Superior temporal gyrus (tissue), 1 donor: ENCODE measurements at regions not wholly inside any gene's neighbourhood (a gene's known extent, or its start where the extent isn't known, plus 50 kb on each side); places are given as distances from the start of the nearest gene placed in this dataset.

Experiments
- DNase-seq: peaks from one replicate; pipeline ENCODE4 v3.0.0-alpha.2; 2016; ENCODE audit errors: extremely low spot score

GRCh38 chr18:64639536-64639935 is 490.6 kb upstream of the LINC00305 start:
- peak; percentile 22 for DNase-seq

DNA sequence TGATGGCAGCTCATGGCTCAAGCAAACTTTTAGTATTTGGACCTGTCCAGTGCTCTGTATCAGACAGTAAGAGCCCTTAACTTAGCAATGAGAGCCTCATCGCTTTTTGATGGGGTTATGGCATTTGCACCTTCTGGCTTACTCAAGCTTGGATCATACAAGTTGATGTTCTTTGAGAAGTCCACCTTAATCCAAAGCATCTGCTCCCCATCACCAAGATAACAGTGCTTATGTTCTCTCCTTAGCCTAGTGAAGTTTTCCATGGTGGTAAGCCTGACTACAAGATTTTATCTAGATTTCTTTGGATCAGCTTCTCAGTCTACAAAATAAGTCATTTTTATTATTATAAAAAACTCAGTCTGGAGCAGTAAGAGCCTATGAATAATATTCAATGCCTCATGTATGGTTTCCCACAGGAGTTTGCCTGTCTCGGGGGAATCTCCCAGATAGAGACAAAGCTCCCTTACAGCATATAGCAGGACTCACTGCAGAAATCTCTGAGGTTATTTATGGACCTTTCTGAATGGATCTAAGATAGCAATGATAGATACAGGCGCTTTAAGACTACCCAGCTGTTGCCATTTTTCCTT is 472.2 kb upstream of the LINC00305 start:
- no peak for DNase-seq

DNA sequence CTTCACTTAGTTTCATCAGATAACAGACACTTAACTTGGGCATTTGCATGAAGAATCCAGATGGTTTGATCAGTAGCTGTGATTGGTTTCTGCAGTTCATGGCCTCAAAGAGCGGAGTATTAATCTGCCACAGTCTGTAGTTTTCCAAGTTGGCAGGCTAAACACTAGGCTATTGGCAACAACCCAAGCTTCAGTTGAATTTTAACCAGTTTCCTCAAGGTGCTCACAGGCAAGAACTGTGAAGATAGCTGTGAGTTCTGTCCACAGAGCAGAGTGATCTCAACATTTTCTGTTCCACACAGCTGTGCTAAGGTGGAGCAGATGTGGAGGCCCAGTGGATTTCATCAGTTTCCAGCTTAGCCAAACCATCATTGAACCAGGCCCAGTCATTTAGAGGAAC is 469.5 kb upstream of the LINC00305 start:
- DNase-seq, result no peak

DNA sequence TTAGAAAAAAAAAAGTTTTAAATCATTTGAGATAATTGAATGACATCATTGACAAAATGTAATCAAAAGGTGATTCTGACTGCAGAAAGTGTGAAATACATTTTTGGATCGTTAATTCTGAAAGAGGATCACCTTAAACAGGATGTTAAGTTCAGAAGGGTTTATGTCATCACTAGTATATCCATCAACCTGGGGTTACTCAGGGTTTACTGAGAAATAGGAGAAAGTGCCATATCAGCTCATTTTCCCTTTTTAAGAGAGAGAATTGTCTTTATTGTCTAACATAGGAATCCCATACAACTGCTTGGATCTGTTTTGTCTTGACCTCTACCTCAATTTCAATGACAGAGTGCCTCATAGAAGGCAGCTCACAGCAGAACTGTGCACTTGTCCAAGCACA is 466.1 kb upstream of the LINC00305 start:
- DNase-seq, result no peak

- DNase-seq, result no peak
Measured at GRCh38 chr18:64614446-64614845, 465.6 kb upstream of the LINC00305 start.

DNA sequence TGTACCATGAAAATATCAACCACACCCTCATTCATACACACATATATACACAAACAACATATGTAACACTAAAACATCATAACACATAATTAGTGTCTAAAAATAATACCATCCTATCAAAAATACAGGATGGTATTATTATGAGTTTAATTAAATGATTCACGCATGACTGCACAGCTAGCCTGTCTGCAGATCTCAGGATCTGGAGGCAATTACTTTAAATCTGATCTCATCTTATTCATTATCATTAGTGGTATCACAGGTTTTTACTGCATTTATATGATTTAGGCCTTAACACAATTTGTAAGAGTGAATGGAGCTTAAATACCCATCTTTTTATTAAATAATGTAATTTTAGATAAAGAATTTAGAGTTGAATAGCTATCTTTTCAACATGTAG is 443.4 kb upstream of the LINC00305 start:
- DNase-seq, result no peak

DNA sequence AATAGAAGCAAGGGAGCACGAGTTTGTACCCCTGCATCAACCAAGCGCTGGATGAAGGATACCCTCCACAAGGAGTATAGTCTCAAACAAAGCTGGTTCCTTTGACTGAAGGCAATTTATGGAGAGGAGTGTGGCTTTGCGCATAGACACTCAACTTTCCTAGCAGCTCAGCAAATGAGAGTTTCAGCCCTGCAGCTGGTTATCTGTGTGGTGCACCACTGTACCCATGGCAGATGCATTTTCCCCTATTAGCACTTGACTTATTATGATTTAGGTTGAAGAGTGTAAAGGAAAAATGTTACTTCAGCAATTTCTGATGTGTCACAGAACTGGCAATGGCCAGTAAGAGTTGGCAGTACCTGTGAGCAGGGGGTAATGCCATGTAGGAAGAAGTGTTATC is 440.1 kb upstream of the LINC00305 start:
- DNase-seq, result no peak

DNA sequence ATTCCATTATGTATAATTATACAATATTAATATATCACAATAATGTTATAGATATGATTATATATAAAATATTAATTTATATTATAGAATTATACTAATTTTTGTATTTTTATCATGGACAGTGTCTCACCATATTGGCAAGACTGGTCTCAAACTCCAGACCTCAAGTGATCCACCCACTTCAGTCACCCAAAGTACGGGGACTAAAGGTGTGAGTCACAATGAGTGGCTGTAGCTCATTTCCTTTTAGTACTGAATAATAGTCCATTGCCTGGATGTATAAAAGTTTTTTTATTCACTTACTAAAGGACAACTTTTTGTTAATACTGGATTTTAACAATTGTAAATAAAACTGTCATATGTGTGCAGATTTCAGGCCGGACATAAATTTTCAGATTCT is 417.6 kb upstream of the LINC00305 start:
- no peak for DNase-seq

DNA sequence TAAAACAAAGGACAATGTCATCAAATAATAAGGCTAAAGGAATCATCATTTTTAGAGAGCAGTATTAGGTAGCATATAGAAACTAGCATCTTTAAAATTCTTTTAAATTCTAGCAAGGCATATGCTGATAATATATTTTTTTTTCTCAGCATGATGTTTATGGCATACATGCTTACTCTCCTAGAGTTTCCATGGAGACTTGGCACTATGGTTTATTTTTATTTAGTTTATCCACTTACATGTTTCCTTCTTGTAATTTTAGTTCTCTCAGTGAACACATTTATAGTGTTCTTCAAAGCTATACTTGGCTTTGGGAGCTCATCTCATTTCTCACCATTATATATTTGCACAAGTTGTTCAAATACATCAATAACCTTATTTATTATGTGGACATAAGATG is 413.8 kb upstream of the LINC00305 start:
- no peak for DNase-seq

- no peak for DNase-seq
Measured at GRCh38 chr18:64546451-64546850, 397.6 kb upstream of the LINC00305 start.

- DNase-seq, result no peak
Measured at GRCh38 chr18:64539847-64540246, 391.0 kb upstream of the LINC00305 start.

GRCh38 chr18:64528646-64529045 is 379.8 kb upstream of the LINC00305 start:
- no peak for DNase-seq

- DNase-seq, result no peak
Measured at GRCh38 chr18:64519201-64519600, 370.3 kb upstream of the LINC00305 start.

- DNase-seq, result no peak
Measured at GRCh38 chr18:64518191-64518590, 369.3 kb upstream of the LINC00305 start.

DNA sequence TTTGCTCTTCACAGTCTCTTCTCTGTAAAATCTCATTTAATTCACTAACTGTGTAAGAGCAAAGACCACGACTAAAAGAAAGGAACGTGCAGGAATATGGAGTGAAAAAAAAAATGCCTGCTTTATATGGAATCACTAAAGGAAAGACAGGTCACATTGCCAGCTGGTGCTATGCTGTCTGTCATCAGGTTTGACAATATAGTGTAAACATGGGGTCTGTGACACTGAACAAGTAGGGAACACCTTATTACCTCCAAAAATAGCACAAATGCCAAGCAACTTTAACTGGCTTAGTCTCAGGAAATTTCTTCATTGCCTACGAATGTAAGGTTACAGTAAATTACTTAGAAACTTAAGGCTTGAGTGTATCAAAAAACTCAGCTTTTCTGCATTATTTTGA is 364.5 kb upstream of the LINC00305 start:
- DNase-seq, result no peak

- DNase-seq, result no peak
Measured at GRCh38 chr18:64490207-64490606, 341.3 kb upstream of the LINC00305 start.

DNA sequence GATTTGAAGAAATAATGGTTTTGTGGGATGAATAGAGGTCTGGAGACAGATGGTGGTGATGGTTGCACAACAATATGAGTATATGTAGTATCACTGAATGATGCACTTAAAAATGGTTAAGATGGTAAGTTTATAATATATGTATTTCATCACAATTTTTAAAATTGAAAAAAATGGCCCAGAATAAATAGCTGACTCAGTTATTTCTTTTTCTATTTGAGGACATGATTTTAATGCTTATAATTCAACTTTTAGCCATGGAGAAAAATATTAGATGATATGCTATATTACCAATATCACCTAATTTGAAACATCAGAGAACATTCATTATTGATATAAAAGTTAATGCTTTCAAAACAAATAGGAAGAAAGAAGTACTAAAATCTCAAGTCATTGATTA is 339.8 kb upstream of the LINC00305 start:
- DNase-seq, result no peak

DNA sequence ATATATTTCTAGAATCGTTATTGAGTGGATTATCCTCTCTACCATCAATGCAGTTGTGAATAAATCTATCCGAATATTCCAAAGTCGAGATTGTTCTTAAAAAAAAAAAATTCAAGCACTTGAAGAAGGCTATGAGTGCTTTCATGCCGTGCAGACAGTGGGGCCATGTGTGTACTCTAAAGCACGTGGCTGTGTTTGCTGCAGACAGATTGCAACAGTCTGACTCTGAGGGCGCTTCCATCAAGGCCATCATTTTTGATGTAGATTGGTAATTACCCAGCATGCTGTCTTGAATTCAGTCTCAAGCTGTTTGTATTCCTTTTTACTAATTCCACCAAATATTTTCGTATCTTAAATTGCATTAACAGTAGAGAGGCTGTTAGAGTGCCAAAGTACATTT is 325.9 kb upstream of the LINC00305 start:
- no peak for DNase-seq

DNA sequence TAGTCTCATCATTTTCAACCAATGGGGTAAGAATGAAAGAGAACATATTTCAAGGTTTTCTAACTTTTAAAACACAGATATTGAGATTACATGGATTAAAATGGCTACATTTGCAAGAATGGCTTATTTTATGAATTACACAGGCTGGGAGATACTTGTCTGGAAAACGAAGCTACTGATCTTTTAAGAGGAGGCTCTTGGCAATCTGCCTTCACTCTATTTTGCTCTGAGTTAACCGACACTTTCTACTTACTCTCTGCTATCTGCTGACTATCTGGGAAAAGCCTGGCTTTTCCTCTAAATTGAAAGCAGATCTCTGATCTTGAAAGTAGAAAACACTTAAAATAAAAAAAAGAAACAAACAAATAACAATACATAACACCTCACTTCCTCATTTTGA is 325.4 kb upstream of the LINC00305 start:
- no peak for DNase-seq

GRCh38 chr18:64449434-64449833 is 300.5 kb upstream of the LINC00305 start:
- no peak for DNase-seq

- no peak for DNase-seq
Measured at GRCh38 chr18:64444819-64445218, 295.9 kb upstream of the LINC00305 start.

- no peak for DNase-seq
Measured at GRCh38 chr18:64438178-64438577, 289.3 kb upstream of the LINC00305 start.

- no peak for DNase-seq
Measured at GRCh38 chr18:64436111-64436510, 287.2 kb upstream of the LINC00305 start.

GRCh38 chr18:64419156-64419555 is 270.3 kb upstream of the LINC00305 start:
- DNase-seq, result no peak

- no peak for DNase-seq
Measured at GRCh38 chr18:64416990-64417389, 268.1 kb upstream of the LINC00305 start.
